Neural progenitor cell (in vitro differentiated cells): ENCODE measurements at regions not wholly inside any gene's neighbourhood (a gene's known extent, or its start where the extent isn't known, plus 50 kb on each side); places are given as distances from the start of the nearest gene placed in this dataset.
A peak's percentile ranks its signal among the peaks of the same experiment; 100 is the strongest.

Experiments
- DNase-seq: peaks from one replicate; pipeline ENCODE4 v3.0.0-alpha.2; 2016; ENCODE audit warnings: low spot score
- H2AFZ ChIP-seq: fragments of 200-600 bp; sonication (generic); replicated peaks from 2 replicates; pipeline ENCODE4 v1.6.1; 2016; ENCODE audit warnings: antibody characterized with exemption
- H3F3A ChIP-seq: fragments of 200-600 bp; sonication (generic); 2 replicates; pipeline ENCODE4 v1.6.1; 2016; ENCODE audit warnings: antibody characterized with exemption, low read depth
- H3K27ac ChIP-seq: fragments of 200-600 bp; sonication (generic); 2 replicates; pipeline ENCODE4 v1.5.1; 2016; ENCODE audit warnings: mild to moderate bottlenecking
- H3K27me3 ChIP-seq: fragments of 200-600 bp; sonication (generic); 2 replicates; pipeline ENCODE4 v1.6.1; 2016; ENCODE audit warnings: mild to moderate bottlenecking, moderate library complexity
- H3K36me3 ChIP-seq: fragments of 200-600 bp; sonication (generic); 2 replicates; pipeline ENCODE4 v1.5.1; 2016
- H3K4me1 ChIP-seq: fragments of 200-600 bp; sonication (generic); 2 replicates; pipeline ENCODE4 v1.6.1; 2016; ENCODE audit warnings: mixed run types
- H3K4me2 ChIP-seq: fragments of 200-600 bp; sonication (generic); 2 replicates; pipeline ENCODE4 v1.6.1; 2016
- H3K4me3 ChIP-seq: fragments of 200-600 bp; sonication (generic); 2 replicates; pipeline ENCODE4 v1.5.1; 2016
- H3K79me2 ChIP-seq: fragments of 200-600 bp; sonication (generic); 2 replicates; pipeline ENCODE4 v1.6.1; 2016; ENCODE audit warnings: low read depth
- H3K9ac ChIP-seq: fragments of 200-600 bp; sonication (generic); 2 replicates; pipeline ENCODE4 v1.6.1; 2016
- H3K9me3 ChIP-seq: fragments of 200-600 bp; sonication (generic); 2 replicates; pipeline ENCODE4 v1.5.1; 2016; ENCODE audit warnings: low read depth
- H4K20me1 ChIP-seq: fragments of 200-600 bp; sonication (generic); 2 replicates; pipeline ENCODE4 v1.6.1; 2016; ENCODE audit warnings: low read depth
- H3K27ac Mint-ChIP-seq: 3 replicates; pipeline ENCODE4 v1.8.0; 2021; ENCODE audit warnings: mixed read lengths
- H3K27me3 Mint-ChIP-seq: 2 replicates; pipeline ENCODE4 v1.8.0; 2022; ENCODE audit warnings: low read depth, mild to moderate bottlenecking, inconsistent platforms, moderate library complexity, mixed read lengths; ENCODE audit not compliant: insufficient read depth
- H3K36me3 Mint-ChIP-seq: 3 replicates; pipeline ENCODE4 v1.8.0; 2021; ENCODE audit warnings: mixed read lengths
- H3K4me1 Mint-ChIP-seq: 3 replicates; pipeline ENCODE4 v1.8.0; 2021; ENCODE audit warnings: mixed read lengths
- H3K4me3 Mint-ChIP-seq: 3 replicates; pipeline ENCODE4 v1.8.0; 2021; ENCODE audit warnings: mild to moderate bottlenecking, moderate library complexity, mixed read lengths
- H3K9me3 Mint-ChIP-seq: 3 replicates; pipeline ENCODE4 v1.8.0; 2020; ENCODE audit warnings: mixed read lengths
- CTCF ChIP-seq: fragments of 200-600 bp; sonication (generic); IDR thresholded peaks from 2 replicates; pipeline ENCODE4 v1.5.1; 2017; ENCODE audit warnings: antibody characterized with exemption, mild to moderate bottlenecking
- EZH2 ChIP-seq: fragments of 200-600 bp; sonication (generic); IDR thresholded peaks from 2 replicates; pipeline ENCODE4 v1.6.1; 2017; ENCODE audit warnings: antibody characterized with exemption, mild to moderate bottlenecking, moderate library complexity
- EZH2phosphoT487 ChIP-seq: fragments of 200-600 bp; sonication (generic); IDR thresholded peaks from 2 replicates; pipeline ENCODE4 v1.6.1; 2017; ENCODE audit warnings: antibody characterized with exemption

DNA sequence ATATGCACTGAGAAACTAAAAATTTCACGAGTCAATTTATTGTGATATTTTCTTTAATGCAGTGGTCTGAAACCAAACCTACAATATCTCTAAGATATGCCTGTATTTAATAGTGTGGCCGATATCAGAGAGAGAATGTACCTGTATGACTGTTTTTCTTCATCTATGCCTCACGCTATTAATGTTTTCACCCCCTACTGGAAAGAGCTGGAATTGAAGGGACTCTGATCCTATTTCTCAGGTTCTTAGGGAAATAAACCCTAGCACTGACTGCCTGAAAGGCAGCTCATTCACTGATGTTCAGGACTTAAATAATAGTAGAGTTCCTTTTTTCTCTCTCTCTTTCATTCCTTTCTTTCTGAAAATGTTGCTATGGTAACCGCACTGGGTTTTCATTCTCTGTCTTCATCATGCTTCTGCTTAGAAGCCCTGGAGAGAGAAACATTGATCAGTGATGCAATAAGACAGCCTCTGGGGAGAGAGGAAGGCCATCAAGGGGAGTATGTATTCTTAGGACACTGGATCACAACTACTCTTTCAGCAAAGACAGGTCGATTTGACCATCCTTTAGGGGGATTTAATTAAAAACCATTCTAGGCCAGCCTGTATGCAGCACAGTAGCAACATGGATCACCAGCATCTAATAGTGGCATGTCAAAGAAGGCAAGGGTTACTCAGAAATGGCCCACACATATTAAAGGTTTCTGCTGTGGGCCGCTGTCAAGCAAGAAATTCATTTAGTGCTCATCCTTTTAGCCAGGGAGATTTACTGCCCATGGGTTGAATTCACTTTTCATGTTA lies 1135.7 kb downstream of the IGSF11 start:
- Histone ChIP-seq H3K36me3 (no peaks in the 10 kb centered on the region), H3K4me2 (no peak overlapping the region), H3K4me3 (no peak overlapping the region), H3K9me3 (peaks cover 8% of the 10 kb centered on the region), H3K27ac (no peak overlapping the region), H2AFZ (no peak overlapping the region), H3K27me3 (no peaks in the 10 kb centered on the region), H3K79me2 (no peaks in the 10 kb centered on the region), H3K9ac (no peak overlapping the region), H4K20me1 (no peaks in the 10 kb centered on the region), H3F3A (no peaks in the 10 kb centered on the region), H3K4me1 (no peaks in the 10 kb centered on the region)
- no peak overlapping the region for H3K4me3 Mint-ChIP-seq
- H3K9me3 Mint-ChIP-seq = peaks cover 15% of the 10 kb centered on the region
- peak; percentile 33 for DNase-seq
- peaks cover 6% of the 10 kb centered on the region for H3K36me3 Mint-ChIP-seq
- no peak overlapping the region for H3K27ac Mint-ChIP-seq
- H3K27me3 Mint-ChIP-seq = peaks cover 2% of the 10 kb centered on the region
- TF ChIP-seq EZH2 (no peak), CTCF (peak; percentile 61)
- H3K4me1 Mint-ChIP-seq = peaks cover 12% of the 10 kb centered on the region

DNA sequence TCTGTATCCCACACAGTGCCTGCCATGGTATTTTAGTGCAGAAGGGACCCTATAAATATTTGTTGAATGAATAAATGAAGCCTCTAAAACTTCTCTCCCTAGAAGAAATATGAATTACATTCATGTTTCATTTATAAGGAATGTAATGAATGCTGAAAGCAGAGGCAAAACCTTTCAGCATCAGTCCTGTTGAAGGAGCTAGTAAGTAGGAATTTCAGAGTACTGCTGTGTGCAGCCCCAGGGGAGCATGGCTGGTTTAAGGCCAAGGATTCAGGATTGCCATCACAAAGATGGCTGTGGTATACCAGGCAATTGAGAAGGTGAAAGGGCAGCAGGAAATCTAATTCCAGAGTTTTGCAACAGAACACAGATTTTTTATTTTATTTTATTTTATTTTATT lies 1131.4 kb downstream of the IGSF11 start:
- no peak overlapping the region for H3K4me3 Mint-ChIP-seq
- Histone ChIP-seq H3K4me3 (no peak overlapping the region), H3F3A (no peaks in the 10 kb centered on the region), H3K4me2 (no peak overlapping the region), H3K79me2 (no peaks in the 10 kb centered on the region), H4K20me1 (no peaks in the 10 kb centered on the region), H2AFZ (no peak overlapping the region), H3K9ac (no peak overlapping the region), H3K27ac (no peak overlapping the region), H3K9me3 (no peaks in the 10 kb centered on the region), H3K27me3 (no peaks in the 10 kb centered on the region), H3K4me1 (no peaks in the 10 kb centered on the region), H3K36me3 (no peaks in the 10 kb centered on the region)
- peaks cover 1% of the 10 kb centered on the region for H3K36me3 Mint-ChIP-seq
- peaks cover 4% of the 10 kb centered on the region for H3K9me3 Mint-ChIP-seq
- no peak for DNase-seq
- no peak for TF ChIP-seq EZH2
- no peak for TF ChIP-seq EZH2phosphoT487
- TF ChIP-seq CTCF = no peak
- peaks cover 12% of the 10 kb centered on the region for H3K4me1 Mint-ChIP-seq
- H3K27me3 Mint-ChIP-seq = peaks cover 2% of the 10 kb centered on the region
- H3K27ac Mint-ChIP-seq = no peak overlapping the region

DNA sequence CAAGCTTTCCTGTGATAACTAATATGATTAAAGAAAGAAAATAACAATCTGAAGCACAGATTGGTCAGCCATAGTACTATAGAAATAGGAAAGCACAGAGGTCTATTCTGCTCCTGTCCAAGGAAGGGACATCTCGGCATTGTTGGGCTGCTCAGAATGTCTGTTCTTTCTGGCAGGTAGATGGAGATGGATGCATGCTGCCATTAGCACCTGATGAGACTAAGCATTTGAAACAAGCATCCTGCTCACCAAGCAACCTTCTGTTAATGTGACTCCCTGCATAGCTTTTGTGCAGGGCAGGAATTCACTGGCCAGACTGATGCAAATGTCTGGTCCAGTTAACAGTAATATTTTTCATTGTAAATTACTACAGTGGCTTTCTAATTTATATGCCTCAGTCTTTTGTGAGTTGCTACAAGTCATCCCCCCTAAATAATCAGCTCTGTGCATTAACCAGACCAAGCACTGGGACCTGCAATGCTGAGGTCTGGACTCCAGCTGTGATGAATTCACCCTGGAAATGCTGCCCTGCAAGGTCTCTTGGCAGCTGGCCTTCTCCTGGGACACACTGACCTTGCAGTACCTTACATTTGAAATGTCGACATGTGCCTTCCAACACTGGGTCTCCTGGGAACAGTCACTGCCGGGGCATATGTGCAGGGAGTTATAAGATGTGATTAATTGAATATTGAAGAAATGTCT lies 1123.7 kb downstream of the IGSF11 start:
- peaks cover 4% of the 10 kb centered on the region for H4K20me1 ChIP-seq
- no peaks in the 10 kb centered on the region for H3K79me2 ChIP-seq
- TF ChIP-seq EZH2 (no peak), CTCF (no peak), EZH2phosphoT487 (no peak)
- H3K4me1 ChIP-seq = peaks cover 6% of the 10 kb centered on the region
- Mint-ChIP-seq H3K27ac (no peak overlapping the region), H3K9me3 (no peaks in the 10 kb centered on the region), H3K36me3 (no peaks in the 10 kb centered on the region), H3K4me1 (peaks cover 3% of the 10 kb centered on the region), H3K4me3 (no peak overlapping the region), H3K27me3 (no peaks in the 10 kb centered on the region)
- no peaks in the 10 kb centered on the region for H3F3A ChIP-seq
- no peak overlapping the region for H3K27ac ChIP-seq
- no peak overlapping the region for H3K9ac ChIP-seq
- H3K36me3 ChIP-seq = no peaks in the 10 kb centered on the region
- no peak for DNase-seq
- H3K4me2 ChIP-seq = no peak overlapping the region
- H3K9me3 ChIP-seq = no peaks in the 10 kb centered on the region
- H2AFZ ChIP-seq = no peak overlapping the region
- H3K4me3 ChIP-seq = no peak overlapping the region
- no peaks in the 10 kb centered on the region for H3K27me3 ChIP-seq
